ENCODE measurements at regions not wholly inside any gene's neighbourhood (a gene's known extent, or its start where the extent isn't known, plus 50 kb on each side); places are given as distances from the start of the nearest gene placed in this dataset.

- no peak overlapping the region for H3K4me3 ChIP-seq (ENCODE audit: low read depth, low read length)
- ChIA-PET CTCF (no interaction called here), POLR2A (no interaction called here)
These were observed 606.5 kb upstream of the NOX3 start for GRCh38 chr6:156062091-156062563.

GRCh38 chr6:156061465-156061864, 605.8 kb upstream of the NOX3 start:
- DNase-seq (ENCODE audit: low read depth, low spot score): no peak
- ChIA-PET CTCF (no interaction called here), POLR2A (no interaction called here)
- TF ChIP-seq, protein P1, sequence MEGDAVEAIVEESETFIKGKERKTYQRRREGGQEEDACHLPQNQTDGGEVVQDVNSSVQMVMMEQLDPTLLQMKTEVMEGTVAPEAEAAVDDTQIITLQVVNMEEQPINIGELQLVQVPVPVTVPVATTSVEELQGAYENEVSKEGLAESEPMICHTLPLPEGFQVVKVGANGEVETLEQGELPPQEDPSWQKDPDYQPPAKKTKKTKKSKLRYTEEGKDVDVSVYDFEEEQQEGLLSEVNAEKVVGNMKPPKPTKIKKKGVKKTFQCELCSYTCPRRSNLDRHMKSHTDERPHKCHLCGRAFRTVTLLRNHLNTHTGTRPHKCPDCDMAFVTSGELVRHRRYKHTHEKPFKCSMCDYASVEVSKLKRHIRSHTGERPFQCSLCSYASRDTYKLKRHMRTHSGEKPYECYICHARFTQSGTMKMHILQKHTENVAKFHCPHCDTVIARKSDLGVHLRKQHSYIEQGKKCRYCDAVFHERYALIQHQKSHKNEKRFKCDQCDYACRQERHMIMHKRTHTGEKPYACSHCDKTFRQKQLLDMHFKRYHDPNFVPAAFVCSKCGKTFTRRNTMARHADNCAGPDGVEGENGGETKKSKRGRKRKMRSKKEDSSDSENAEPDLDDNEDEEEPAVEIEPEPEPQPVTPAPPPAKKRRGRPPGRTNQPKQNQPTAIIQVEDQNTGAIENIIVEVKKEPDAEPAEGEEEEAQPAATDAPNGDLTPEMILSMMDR (IDR thresholded peaks at IDR 0.05; ENCODE audit: insufficient read depth, low read length, missing control alignments): no peak
- H3K4me3 ChIP-seq (ENCODE audit: low read depth, low read length): no peak overlapping the region

More at GRCh38 chr6:156062091-156062563, 606.5 kb upstream of the NOX3 start:
- no peak for DNase-seq (ENCODE audit: low read depth, low spot score)
- TF ChIP-seq, protein P1 (IDR thresholded peaks at IDR 0.05; ENCODE audit: insufficient read depth, low read length, missing control alignments): no peak

GRCh38 chr6:156060013-156060412, 604.4 kb upstream of the NOX3 start:
- no peak for DNase-seq (ENCODE audit: low read depth, low spot score)
- ChIA-PET CTCF (no interaction called here), POLR2A (no interaction called here)
- H3K4me3 ChIP-seq (ENCODE audit: low read depth, low read length): no peak overlapping the region
- TF ChIP-seq, protein P1 (IDR thresholded peaks at IDR 0.05; ENCODE audit: insufficient read depth, low read length, missing control alignments): no peak

- H3K4me3 ChIP-seq (ENCODE audit: low read depth, low read length): no peak overlapping the region
- DNase-seq (ENCODE audit: low read depth, low spot score): no peak
- CTCF ChIA-PET: no interaction called here
- TF ChIP-seq, protein P1 (IDR thresholded peaks at IDR 0.05; ENCODE audit: insufficient read depth, low read length, missing control alignments): no peak
- POLR2A ChIA-PET: no interaction called here
These were observed 602.7 kb upstream of the NOX3 start for GRCh38 chr6:156058356-156058755.

DNA sequence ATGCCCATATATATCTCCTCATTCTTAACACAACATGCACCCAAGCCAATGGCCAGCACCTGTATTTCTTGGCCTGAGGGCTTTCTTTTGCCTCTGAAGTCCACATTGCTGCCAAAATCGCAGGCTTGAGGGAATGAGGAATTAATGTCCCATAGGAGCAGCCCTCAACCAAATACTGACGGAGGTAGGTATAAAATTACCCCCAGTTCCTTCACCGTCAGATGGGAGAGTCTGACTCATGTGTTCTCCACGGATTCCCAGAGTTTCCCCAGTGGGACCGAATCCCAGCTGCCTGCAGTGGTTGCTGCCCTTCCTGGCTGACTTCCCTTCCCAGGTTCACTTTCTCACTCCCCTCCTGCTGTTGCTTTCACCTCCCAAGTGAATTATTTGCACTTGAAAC, 602.2 kb upstream of the NOX3 start:
- no peak overlapping the region for H3K4me3 ChIP-seq (ENCODE audit: low read depth, low read length)
- POLR2A ChIA-PET: no interaction called here
- TF ChIP-seq, protein P1 (IDR thresholded peaks at IDR 0.05; ENCODE audit: insufficient read depth, low read length, missing control alignments): no peak
- CTCF ChIA-PET: no interaction called here
- no peak for DNase-seq (ENCODE audit: low read depth, low spot score)

- ChIA-PET POLR2A (no interaction called here), CTCF (no interaction called here)
- no peak overlapping the region for H3K4me3 ChIP-seq (ENCODE audit: low read depth, low read length)
- TF ChIP-seq, protein P1 (IDR thresholded peaks at IDR 0.05; ENCODE audit: insufficient read depth, low read length, missing control alignments): no peak
- DNase-seq (ENCODE audit: low read depth, low spot score): no peak
These were observed 600.4 kb upstream of the NOX3 start for GRCh38 chr6:156056085-156056484.
